Erythroblast (primary cell): ENCODE measurements at regions not wholly inside any gene's neighbourhood (a gene's known extent, or its start where the extent isn't known, plus 50 kb on each side); places are given as distances from the start of the nearest gene placed in this dataset.

Experiments used
- DNase-seq, 2 experiments: peaks; one replicate each; lab custom pipeline; 2025; lab: John Stamatoyannopoulos, UW
- GATA1 ChIP-seq: IDR thresholded peaks from 2 replicates; pipeline ENCODE4 v1.6.1; 2011; ENCODE audit warnings: low read depth, mild to moderate bottlenecking, control low read depth, low read length, moderate library complexity
- POLR2A ChIP-seq: IDR thresholded peaks from 2 replicates; pipeline ENCODE4 v1.6.1; 2011; ENCODE audit warnings: mild to moderate bottlenecking, low read length

DNA sequence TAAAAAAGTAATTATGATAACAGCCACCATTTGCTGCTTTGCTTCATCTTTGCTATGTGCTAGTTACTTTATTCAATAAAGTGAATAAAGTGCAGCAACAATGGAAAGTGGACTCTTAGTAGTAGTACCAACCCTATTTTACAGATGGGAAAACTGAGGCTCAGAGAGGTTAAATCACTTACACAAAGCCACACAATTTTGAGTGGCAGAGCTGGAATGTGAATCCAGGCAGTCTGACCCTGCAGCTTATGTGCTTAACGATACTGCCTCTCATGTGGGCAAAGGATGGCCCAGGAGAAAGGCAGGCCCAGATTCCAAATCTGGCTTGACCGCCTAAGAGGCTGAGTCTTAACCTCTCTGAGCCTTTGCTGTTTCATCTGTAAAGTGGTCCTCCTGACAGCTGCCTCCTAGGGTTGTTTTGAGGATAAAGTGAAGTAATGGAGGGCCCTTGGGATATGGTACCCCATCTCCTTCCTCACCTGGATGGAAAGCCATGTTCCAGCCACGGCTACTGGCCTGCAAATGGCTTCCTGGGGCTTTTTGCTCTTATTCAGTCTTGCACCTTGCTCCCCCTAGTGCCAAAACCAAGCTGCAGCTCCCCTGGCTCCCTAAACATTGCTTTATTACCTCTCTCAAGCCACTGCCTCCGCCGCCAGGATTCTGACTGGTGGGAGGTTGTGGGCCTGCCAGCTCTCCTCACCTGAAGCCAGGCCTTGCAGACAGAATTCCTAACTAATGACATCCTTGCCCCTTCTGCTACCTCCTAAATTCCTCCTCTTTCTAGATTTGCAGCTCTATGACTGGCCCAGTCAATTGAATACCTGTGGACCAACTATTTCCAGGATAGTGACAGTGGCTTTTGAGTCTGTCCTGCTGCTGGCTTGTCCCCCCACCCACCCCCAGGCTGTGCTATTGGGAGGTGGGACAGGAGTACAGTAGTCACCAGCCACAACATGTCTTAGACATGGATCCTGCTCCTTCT is 283.3 kb upstream of the PWP1 start:
- DNase-seq: peak; percentile 19 to 30
- TF ChIP-seq POLR2A: no peak
- TF ChIP-seq GATA1: no peak

DNA sequence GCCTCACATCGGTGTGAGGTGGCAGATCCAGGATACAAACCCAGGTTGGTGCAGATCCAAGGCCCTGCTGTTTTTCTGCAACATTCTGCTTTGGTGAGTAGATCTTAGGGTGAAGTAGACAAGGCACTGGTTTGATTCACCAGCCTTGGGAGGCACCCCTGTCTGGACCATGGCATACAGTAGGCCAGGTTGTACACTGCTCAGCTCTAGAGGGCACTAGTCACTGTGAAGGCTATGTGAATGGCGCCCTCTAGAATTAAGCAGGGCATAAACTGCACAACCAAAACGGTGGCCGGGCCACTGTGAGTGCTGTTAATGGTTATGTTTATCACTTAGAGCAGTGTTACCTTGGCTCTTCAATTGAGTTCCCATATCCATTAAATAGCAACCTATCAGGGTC is 280.6 kb upstream of the PWP1 start:
- DNase-seq: peak; percentile 38 to 39
- TF ChIP-seq GATA1: no peak
- no peak for TF ChIP-seq POLR2A

DNA sequence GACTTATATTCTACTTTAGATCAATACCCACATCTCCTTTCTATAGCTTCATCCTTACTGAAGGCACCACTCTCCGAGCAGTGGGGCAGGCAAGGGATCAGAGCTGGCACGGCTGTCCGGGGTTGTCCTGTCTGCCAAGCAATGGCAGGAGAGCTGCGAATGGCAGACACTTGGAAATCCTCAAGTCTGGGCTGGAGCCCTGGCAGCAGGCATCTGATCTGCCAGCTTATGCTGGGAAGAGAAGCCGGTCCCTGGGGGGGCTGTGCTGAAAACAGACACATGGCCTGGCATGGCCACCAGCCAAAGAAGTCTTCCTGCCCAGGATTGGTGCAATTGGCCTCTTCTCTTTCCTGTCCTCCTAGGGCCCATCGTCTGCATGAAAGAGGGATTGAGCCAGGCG is 280.2 kb upstream of the PWP1 start:
- no peak for TF ChIP-seq POLR2A
- no peak for TF ChIP-seq GATA1
- no peak for DNase-seq

DNA sequence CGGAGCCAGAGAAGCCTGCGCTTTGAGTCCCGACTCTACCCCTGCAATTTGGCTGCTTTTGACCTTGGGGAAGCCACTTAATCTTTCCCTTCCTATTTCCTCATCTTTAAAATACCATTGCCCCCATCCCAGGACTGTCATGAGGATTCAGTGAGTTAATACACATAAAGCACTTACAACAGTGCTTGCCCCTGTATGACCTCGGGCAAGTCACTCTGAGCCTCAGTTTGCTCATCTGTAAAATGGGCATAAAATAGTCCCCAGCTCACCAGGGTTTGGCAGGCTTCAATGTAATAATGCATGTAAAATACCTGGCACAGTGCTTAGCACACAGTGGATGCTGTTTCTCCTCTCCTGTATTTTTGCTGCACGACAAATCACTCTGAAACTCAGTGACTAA is 278.7 kb upstream of the PWP1 start:
- no peak for DNase-seq
- TF ChIP-seq GATA1: no peak
- no peak for TF ChIP-seq POLR2A

DNA sequence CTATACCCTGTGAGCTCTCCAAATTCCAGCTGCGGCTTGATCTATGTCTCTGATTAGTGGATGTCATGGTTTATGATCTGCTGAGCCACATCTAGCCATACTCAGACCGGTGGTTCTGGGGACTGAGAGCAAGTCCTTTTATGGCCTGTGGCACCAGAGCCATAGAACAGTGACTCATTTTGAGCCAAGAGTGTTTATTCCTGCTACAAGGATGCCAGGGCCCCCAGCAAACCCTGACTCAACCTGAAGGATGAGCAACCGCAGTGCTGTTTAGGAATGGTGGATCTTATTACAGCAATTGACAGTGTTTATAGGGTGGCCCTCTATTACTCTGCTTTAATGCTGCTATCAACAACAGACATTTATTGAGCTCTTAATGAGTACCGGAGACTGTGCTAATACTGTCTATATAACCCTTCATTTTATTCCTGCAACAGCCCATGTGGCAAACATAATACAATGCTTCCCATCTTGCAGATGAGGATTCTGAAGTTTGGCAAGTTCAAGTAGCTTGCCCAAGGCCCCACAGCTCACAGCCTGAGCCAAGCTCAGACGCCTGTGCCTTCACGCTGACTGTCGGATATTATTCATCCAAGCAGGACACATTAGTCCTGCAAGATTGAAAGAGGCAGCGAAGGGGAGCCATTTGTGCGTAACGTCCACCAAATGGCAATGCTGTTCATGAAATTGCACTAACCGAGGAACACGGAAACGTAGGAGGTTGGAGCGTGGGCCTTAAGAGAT is 273.6 kb upstream of the PWP1 start:
- no peak for TF ChIP-seq GATA1
- TF ChIP-seq POLR2A: no peak
- DNase-seq: no peak

DNA sequence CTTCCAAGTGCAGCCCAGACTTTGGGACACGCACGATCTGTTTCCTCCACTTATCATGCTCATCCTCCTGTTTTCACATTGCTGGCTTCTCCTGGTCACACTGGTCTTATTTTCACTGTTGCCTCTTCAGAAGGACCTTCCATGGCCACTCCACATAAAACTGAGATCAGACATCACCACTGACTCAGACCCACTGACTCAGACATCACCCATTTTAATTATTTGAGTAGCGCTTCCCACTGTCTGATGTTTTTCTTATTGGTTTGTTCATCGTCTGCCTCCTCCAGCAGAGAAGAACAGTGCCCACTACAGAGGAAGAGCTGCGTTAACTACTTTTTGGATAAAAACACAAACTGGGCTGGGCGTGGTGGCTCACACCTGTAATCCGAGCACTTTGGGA is 270.5 kb upstream of the PWP1 start:
- DNase-seq: no peak
- TF ChIP-seq POLR2A: no peak
- TF ChIP-seq GATA1: no peak

DNA sequence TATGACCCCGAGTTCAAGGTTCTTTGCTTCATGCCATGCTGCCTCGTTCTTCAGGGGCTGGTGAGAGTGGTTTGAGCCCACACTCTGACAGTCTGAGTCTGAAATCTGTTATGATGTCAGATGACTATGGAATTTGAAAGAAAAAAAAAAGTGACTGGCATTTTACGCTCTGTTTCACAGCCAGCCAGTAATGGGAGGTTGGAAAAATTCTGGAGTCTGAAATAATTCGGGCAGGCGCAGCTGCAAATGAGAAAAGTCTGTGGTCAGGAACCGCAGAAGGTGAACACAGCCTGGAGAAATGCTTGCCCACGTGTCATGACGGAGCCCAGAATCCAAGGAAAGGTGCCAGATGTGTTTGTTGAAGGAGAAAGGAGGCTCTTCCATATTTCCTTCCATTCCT is 269.8 kb upstream of the PWP1 start:
- no peak for DNase-seq
- TF ChIP-seq GATA1 (no peak), POLR2A (no peak)

DNA sequence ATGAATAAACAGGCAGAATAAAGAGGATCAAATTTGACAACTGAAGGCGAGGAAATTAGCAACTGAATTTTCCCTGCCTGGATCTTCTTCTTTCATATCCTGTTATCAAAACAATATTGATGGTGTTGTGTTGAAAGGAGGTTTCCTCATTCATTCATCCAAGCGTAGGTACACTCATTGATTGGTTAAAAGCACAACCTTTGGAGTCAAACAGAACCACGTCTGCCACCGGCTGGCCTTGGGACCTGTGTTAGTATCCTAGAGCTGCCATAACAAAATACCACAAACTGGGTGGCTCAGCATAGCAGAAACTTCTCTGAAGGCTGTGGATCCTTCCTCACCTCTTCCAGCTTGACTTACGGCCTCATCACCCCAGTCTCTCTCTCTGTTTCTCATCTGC is 268.6 kb upstream of the PWP1 start:
- TF ChIP-seq GATA1 (no peak), POLR2A (no peak)

DNA sequence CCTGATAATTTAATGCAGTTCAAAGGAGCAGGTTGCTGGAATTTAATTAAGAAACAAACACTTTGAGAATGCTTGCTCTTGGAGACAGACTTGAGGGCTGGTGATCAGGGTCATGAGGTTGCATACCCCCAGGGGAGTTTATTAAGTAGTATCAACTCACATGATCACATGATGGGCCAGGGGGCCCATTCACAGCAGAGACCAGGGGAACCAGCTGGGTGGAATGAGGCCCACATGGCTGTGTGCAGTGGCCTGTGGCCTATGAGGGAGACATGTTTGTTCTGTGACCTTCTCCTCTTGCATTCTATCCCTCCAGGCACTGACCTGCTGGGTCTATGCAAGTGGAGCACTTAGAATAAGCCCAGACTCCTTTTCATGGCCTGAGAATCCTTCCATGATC is 266.6 kb upstream of the PWP1 start:
- TF ChIP-seq POLR2A (no peak), GATA1 (no peak)
- no peak for DNase-seq

More for the DNA sequence above, 268.6 kb upstream of the PWP1 start:
- DNase-seq: no peak

DNA sequence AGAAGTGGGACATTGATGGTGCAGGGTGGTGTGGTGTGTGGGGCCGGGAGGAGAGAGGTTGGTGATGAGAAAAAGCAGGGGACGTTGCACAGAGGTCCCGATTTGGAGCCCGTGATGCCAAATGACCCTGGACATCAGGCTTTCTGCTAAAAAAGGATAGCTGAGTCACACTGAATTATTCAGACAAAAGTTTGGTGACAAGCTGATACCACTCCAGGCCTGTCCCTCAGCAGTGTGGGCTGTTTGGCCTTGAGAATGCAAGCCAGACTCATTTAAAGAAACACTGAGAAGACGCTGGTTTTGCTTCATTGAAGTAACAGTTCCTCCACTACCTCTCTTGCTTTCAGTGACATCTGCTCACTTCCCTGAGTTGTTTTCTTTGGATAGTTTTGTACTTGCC is 262.1 kb upstream of the PWP1 start:
- TF ChIP-seq POLR2A (no peak), GATA1 (no peak)
- DNase-seq: no peak

DNA sequence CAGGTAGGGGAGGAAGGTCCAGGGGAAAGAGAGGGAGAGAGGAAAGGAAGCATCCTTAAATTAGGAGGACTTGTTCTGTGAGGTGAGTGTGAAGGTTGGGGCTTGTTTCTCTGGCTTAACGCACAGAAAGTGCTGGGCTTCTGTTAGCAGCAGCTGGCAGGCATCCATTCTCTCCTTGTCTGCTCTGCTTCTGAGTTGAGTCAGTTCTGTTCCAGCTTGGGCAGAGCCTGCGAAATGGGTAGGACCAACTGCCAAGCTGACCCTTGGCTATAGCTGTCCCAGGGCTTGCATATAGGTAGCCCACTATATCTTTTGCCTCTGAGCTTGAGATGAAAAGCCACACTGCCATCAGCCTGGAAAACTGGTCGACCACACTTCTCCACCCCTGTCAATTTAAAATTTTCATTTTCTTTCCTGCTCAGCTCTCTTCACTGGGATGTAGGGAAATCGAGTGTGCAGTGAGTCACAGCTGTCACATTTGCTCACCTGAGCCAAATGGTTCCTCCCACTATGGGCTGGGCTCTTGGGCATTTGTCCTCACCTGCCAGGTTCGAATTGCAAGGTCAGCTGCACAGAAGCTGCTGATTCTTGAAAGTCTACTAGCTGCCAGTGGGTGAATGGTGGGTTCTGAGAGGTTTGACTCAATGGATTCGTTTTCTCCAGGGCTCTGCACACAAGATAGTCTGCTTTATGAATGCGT is 256.4 kb upstream of the PWP1 start:
- no peak for DNase-seq
- TF ChIP-seq GATA1 (no peak), POLR2A (no peak)

DNA sequence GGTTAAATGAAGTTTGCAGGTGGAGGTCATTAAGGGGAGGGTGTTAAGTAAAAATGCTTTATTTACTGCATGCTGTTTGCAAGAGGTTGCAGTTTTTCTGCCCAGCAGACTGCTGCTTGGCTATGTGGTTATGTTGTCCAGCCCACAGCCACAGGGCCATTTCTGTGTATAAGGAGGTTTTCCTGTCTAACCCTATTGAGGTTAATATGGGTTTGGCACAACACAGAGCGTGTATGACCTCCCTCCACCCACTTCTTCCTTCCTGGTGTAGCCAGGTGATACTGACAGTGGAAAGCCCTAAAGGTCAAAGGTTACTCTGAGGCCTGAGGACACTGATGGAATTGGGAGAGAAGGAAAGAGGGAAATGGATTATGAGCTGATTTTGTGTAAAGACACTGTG is 253.7 kb upstream of the PWP1 start:
- no peak for TF ChIP-seq POLR2A
- no peak for TF ChIP-seq GATA1
- DNase-seq: no peak

DNA sequence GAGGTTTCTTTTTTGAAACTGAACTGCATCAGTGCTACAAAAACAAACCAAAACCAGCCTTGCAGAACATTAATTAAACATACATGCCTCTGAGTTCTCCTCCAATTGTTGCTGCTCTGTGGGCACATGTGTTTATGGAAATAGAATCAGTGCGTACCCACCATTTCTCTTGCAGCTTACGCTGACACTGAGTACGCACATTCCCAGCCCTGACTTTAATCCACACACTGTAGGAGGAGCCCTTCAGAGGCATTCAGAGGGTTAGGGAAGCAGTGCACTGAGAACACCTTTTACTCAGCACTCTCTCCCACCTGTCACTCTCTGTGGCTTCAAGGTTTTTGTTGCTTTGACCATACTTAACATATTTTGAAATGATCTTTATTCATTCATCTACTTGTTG is 250.5 kb upstream of the PWP1 start:
- TF ChIP-seq GATA1 (no peak), POLR2A (no peak)
- DNase-seq: no peak

DNA sequence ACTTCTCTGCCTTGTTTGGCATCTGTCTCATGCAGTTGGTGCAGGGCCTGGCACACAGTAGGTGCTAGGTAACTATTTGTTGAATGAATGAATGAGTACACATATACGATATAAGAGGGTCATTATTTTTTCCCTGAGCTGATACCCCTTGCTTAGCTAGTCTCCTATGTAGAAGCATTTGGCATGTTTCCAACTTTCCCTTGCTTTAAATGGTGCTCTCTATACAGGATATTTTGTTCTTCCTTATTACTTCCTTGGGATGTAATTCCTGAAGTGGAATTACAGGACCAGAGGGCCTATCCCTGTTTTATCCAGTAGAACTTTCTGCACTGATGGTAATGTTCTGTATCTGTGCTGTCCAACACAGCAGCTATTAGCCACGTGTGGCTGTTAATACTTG is 250.1 kb upstream of the PWP1 start:
- no peak for TF ChIP-seq POLR2A
- no peak for TF ChIP-seq GATA1
- DNase-seq: peak in 1 of 2 experiments; percentile 7
